B cell (primary cell): ENCODE measurements at regions not wholly inside any gene's neighbourhood (a gene's known extent, or its start where the extent isn't known, plus 50 kb on each side); places are given as distances from the start of the nearest gene placed in this dataset.

Source experiments
- ATAC-seq: fragments of 200-7000 bp; cut with Tn5 transposase; one replicate; pipeline ENCODE4 v1.10.0; 2021; ENCODE audit warnings: low read depth, mild to moderate bottlenecking, moderate number of reproducible peaks, moderate library complexity
- CTCF ChIA-PET: fragments of 350-600 bp; sonication (Branson Sonifier 250); formaldehyde crosslinking; loops from one replicate; lab custom pipeline; 2021; ENCODE audit warnings: antibody characterized with exemption, inconsistent platforms; lab: Charles Lee
- POLR2A ChIA-PET: fragments of 350-600 bp; sonication (Branson Sonifier 250); formaldehyde crosslinking; loops from one replicate; lab custom pipeline; 2021; ENCODE audit warnings: antibody characterized with exemption; lab: Charles Lee
- DNase-seq: peaks from one replicate; pipeline ENCODE4 v3.0.0; 2013
- H2AFZ ChIP-seq: 2 replicates; pipeline ENCODE4 v1.6.1; 2012; ENCODE audit warnings: mild to moderate bottlenecking, low read depth, low read length; ENCODE audit not compliant: insufficient read depth, poor library complexity, severe bottlenecking
- H3K27ac ChIP-seq, 2 donors: 1 replicate in 1 of 2; 2 replicates in 1 of 2; pipeline ENCODE4 v1.5.1; 2012 to 2013; ENCODE audit warnings: low read length in 2 of 2, mild to moderate bottlenecking in 2 of 2, moderate library complexity in 1 of 2
- H3K27me3 ChIP-seq, 4 experiments: fragments of 200-600 bp in 1 of 4; sonication (generic) in 1 of 4; replicated peaks in 1 of 4; 1 replicate in 2 of 4; 2 replicates in 2 of 4; pipeline versions ENCODE4 v1.6.1 to v1.7.0; 2013 to 2016; ENCODE audit warnings: low read length in 3 of 4, mild to moderate bottlenecking in 2 of 4, mixed read lengths in 1 of 4, moderate library complexity in 1 of 4; ENCODE audit not compliant: insufficient read depth in 4 of 4, control insufficient read depth in 3 of 4; ENCODE audit errors: control extremely low read depth in 1 of 4
- H3K36me3 ChIP-seq, 2 experiments: replicated peaks in 1 of 2; 1 replicate in 1 of 2; 2 replicates in 1 of 2; pipeline versions ENCODE4 v1.6.1 to v1.7.1; 2013; ENCODE audit warnings: low read length in 1 of 2; ENCODE audit not compliant: insufficient read depth in 2 of 2, control insufficient read depth in 1 of 2; ENCODE audit errors: control extremely low read depth in 1 of 2, extremely low read depth in 1 of 2
- H3K4me1 ChIP-seq, 2 donors: fragments of 200-600 bp in 1 of 2; sonication (generic) in 1 of 2; 1 replicate in 1 of 2; 2 replicates in 1 of 2; pipeline versions ENCODE4 v1.5.1 to v1.6.1; 2013 to 2017; ENCODE audit warnings: low read length in 2 of 2; ENCODE audit not compliant: control insufficient read depth in 2 of 2, insufficient read depth in 2 of 2
- H3K4me2 ChIP-seq: replicated peaks from 2 replicates; pipeline ENCODE3; 2012; ENCODE audit warnings: mild to moderate bottlenecking, low read depth, low read length; ENCODE audit not compliant: poor library complexity, severe bottlenecking
- H3K4me3 ChIP-seq, 5 experiments: fragments of 200-600 bp in 1 of 5; sonication (generic) in 1 of 5; 1 replicate in 3 of 5; 2 replicates in 2 of 5; pipeline versions ENCODE4 v1.5.1 to v1.7.0; 2011 to 2016; ENCODE audit warnings: low read length in 4 of 5, mild to moderate bottlenecking in 4 of 5, low read depth in 2 of 5, control low read depth in 1 of 5, moderate library complexity in 1 of 5; ENCODE audit not compliant: insufficient read depth in 1 of 5; ENCODE audit errors: control extremely low read depth in 1 of 5, extremely low read depth in 1 of 5
- H3K79me2 ChIP-seq: fragments of 200-600 bp; sonication (generic); one replicate; pipeline ENCODE4 v1.6.0; 2016; ENCODE audit warnings: low read length; ENCODE audit not compliant: control insufficient read depth, insufficient read depth
- H3K9ac ChIP-seq: fragments of 200-600 bp; sonication (generic); 2 replicates; pipeline ENCODE4 v1.6.1; 2017; ENCODE audit warnings: mild to moderate bottlenecking, low read length, moderate library complexity
- H3K9me3 ChIP-seq, 3 donors: one replicate each; pipeline versions ENCODE4 v1.6.1 to v1.7.1; 2013; ENCODE audit warnings: low read length in 2 of 3; ENCODE audit not compliant: control insufficient read depth in 2 of 3, insufficient read depth in 1 of 3; ENCODE audit errors: control extremely low read depth in 1 of 3
- H4K20me1 ChIP-seq: 2 replicates; pipeline ENCODE4 v1.6.0; 2012; ENCODE audit warnings: mild to moderate bottlenecking, low read length; ENCODE audit not compliant: insufficient read depth, control insufficient read depth, poor library complexity, severe bottlenecking
- H3K27ac Mint-ChIP-seq: one replicate; pipeline ENCODE4 v1.8.0; 2021; ENCODE audit warnings: mixed read lengths
- H3K27me3 Mint-ChIP-seq: one replicate; pipeline ENCODE4 v1.8.0; 2021; ENCODE audit warnings: mixed read lengths
- H3K4me1 Mint-ChIP-seq: one replicate; pipeline ENCODE4 v1.8.0; 2021; ENCODE audit warnings: mixed read lengths
- H3K4me3 Mint-ChIP-seq: one replicate; pipeline ENCODE4 v1.8.0; 2021; ENCODE audit warnings: mixed read lengths
- H3K9me3 Mint-ChIP-seq: one replicate; pipeline ENCODE4 v1.8.0; 2022; ENCODE audit warnings: mixed read lengths; ENCODE audit not compliant: insufficient read depth
- EZH2 ChIP-seq: IDR thresholded peaks from 2 replicates; pipeline ENCODE4 v1.6.1; 2012; ENCODE audit warnings: borderline replicate concordance, low read depth, mild to moderate bottlenecking, moderate library complexity, low read length; ENCODE audit not compliant: insufficient read depth, poor library complexity, severe bottlenecking
- WGBS: methylation state at CpG from one replicate; pipeline ENCODE4 v1.1.5; 2013; ENCODE audit warnings: missing lambda C conversion rate; ENCODE audit not compliant: insufficient coverage; 5-methylcytosine and 5-hydroxymethylcytosine counted together
- intact Hi-C: fragments of 100-400 bp; cut with micrococcal nuclease; formaldehyde crosslinking; loops from one replicate; pipeline ENCODE4 v1.10.0; 2022
- TF ChIP-seq, protein P1 (sequence below): fragments of 200-600 bp; IDR thresholded peaks from one replicate; pipeline ENCODE4 v1.8.0; 2022; ENCODE audit warnings: antibody characterized with exemption, mild to moderate bottlenecking

DNA sequence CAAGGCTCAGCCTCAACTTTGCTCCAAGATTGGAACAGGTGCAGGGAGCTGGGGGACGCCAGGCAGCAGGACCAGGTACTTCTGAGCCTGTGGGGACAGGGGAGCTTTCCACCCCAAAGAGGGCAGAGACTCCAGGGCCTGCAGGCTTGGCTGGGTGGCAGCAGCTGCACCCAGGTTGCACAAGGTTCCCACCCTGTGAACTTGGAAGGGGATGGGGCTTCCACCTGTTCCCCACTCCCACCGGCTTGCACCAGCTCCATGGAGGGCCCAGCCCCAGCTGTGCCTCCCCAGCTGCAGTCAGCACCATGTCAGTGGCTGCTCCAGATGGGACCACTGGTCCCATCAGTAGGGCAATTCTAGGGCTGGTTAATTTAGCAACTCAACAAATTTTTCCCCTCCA lies 114.0 kb upstream of the CDKN3 start:
- Mint-ChIP-seq H3K4me1 (no peaks in the 10 kb centered on the region), H3K4me3 (no peak overlapping the region), H3K9me3 (no peaks in the 10 kb centered on the region), H3K27ac (no peak overlapping the region), H3K27me3 (peaks cover 18% of the 10 kb centered on the region)
- POLR2A ChIA-PET = no interaction called here
- WGBS = 73% methylated on average over 2 of the region's 2 CpGs
- H3K4me3 ChIP-seq = no peak overlapping the region
- no peaks in the 10 kb centered on the region for H3K4me1 ChIP-seq
- TF ChIP-seq, protein P1, sequence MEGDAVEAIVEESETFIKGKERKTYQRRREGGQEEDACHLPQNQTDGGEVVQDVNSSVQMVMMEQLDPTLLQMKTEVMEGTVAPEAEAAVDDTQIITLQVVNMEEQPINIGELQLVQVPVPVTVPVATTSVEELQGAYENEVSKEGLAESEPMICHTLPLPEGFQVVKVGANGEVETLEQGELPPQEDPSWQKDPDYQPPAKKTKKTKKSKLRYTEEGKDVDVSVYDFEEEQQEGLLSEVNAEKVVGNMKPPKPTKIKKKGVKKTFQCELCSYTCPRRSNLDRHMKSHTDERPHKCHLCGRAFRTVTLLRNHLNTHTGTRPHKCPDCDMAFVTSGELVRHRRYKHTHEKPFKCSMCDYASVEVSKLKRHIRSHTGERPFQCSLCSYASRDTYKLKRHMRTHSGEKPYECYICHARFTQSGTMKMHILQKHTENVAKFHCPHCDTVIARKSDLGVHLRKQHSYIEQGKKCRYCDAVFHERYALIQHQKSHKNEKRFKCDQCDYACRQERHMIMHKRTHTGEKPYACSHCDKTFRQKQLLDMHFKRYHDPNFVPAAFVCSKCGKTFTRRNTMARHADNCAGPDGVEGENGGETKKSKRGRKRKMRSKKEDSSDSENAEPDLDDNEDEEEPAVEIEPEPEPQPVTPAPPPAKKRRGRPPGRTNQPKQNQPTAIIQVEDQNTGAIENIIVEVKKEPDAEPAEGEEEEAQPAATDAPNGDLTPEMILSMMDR = no peak
- TF ChIP-seq EZH2 = no peak
- H3K36me3 ChIP-seq = no peaks in the 10 kb centered on the region
- ATAC-seq (no peak), DNase-seq (no peak)
- CTCF ChIA-PET = no interaction called here
- intact Hi-C loops = no loop called here
- no peaks in the 10 kb centered on the region for H3K79me2 ChIP-seq
- H3K9me3 ChIP-seq = peaks cover 0 to 4% (median 0%) of the 10 kb centered on the region in 3 donors
- no peaks in the 10 kb centered on the region for H3K27me3 ChIP-seq
- H3K9ac ChIP-seq = no peak overlapping the region
- no peaks in the 10 kb centered on the region for H4K20me1 ChIP-seq
- no peak overlapping the region for H3K27ac ChIP-seq
- H3K4me2 ChIP-seq = no peak overlapping the region
- H2AFZ ChIP-seq = no peak overlapping the region

DNA sequence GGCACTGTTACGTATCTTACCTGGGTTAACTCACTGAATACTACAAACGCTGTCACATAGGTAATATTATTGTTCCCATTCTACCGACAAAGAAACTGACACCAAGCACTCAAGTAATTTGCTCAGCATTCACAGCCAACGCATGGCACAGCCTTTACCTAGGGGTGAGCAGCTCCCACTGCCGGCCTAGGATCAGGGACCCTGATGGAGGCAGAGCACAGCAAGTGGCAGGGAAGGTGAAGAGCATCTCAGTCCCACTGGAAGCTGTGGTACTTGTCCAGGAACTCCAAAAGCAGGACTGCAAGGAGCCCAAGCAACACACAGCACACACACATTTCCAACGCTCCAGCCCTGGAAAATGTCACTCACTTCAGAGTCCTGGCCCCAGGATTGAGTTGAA lies 111.8 kb upstream of the CDKN3 start:
- TF ChIP-seq, protein P1 = no peak
- TF ChIP-seq EZH2 = no peak
- H3K4me3 ChIP-seq = no peak overlapping the region
- DNase-seq = no peak
- Mint-ChIP-seq H3K4me1 (no peaks in the 10 kb centered on the region), H3K4me3 (no peak overlapping the region), H3K9me3 (no peaks in the 10 kb centered on the region), H3K27ac (no peak overlapping the region), H3K27me3 (peaks cover 18% of the 10 kb centered on the region)
- no peaks in the 10 kb centered on the region for H3K9me3 ChIP-seq
- no peak overlapping the region for H3K4me2 ChIP-seq
- no peaks in the 10 kb centered on the region for H3K4me1 ChIP-seq
- H4K20me1 ChIP-seq = no peaks in the 10 kb centered on the region
- no peak overlapping the region for H3K27ac ChIP-seq
- no peaks in the 10 kb centered on the region for H3K36me3 ChIP-seq
- WGBS = 92% methylated on average over 4 of the region's 6 CpGs
- no peaks in the 10 kb centered on the region for H3K79me2 ChIP-seq
- H3K27me3 ChIP-seq = no peaks in the 10 kb centered on the region
- H2AFZ ChIP-seq = no peak overlapping the region
- ChIA-PET CTCF (no interaction called here), POLR2A (no interaction called here)
- ATAC-seq = no peak
- H3K9ac ChIP-seq = no peak overlapping the region
- intact Hi-C loops = no loop called here
